Pancreas (tissue), 10 donors: ENCODE measurements at regions not wholly inside any gene's neighbourhood (a gene's known extent, or its start where the extent isn't known, plus 50 kb on each side); places are given as distances from the start of the nearest gene placed in this dataset.

Experiments used
- ATAC-seq, 4 donors: fragments of 200-7000 bp; cut with Tn5 transposase; one replicate each; pipeline versions ENCODE4 v1.8.0 to v1.9.1; 2020; ENCODE audit warnings: mild to moderate bottlenecking in 4 of 4, moderate library complexity in 4 of 4
- DNase-seq, 6 donors: peaks; one replicate each; pipeline ENCODE4 v3.0.0-alpha.2; 2020
- FAIRE-seq: peaks from 2 replicates; lab custom pipeline; 2012; peaks lifted over from hg19 to GRCh38; lab: Jason Lieb, UNC
- H3K27ac ChIP-seq, 4 donors: fragments of 200-600 bp; sonication (generic); 1 replicate in 3 of 4; 2 replicates in 1 of 4; pipeline versions ENCODE4 v1.5.0 to v1.8.0; 2020
- H3K27me3 ChIP-seq, 4 donors: fragments of 200-600 bp; one replicate each; pipeline ENCODE4 v1.8.0; 2021
- H3K36me3 ChIP-seq, 3 donors: fragments of 200-600 bp; sonication (generic) in 1 of 3; one replicate each; pipeline versions ENCODE4 v1.5.0 to v1.8.0; 2020 to 2021
- H3K4me1 ChIP-seq, 3 donors: fragments of 200-600 bp; one replicate each; pipeline ENCODE4 v1.8.0; 2021
- H3K4me3 ChIP-seq, 4 donors: fragments of 200-600 bp; sonication (generic) in 2 of 4; one replicate each; pipeline versions ENCODE4 v1.5.0 to v1.8.0; 2020 to 2021
- H3K9me3 ChIP-seq, 4 donors: fragments of 200-600 bp; one replicate each; pipeline ENCODE4 v1.8.0; 2021
- WGBS, 2 donors: extraction: QIAGEN DNeasy Blood & Tissue Kit; methylation state at CpG; one replicate each; pipeline ENCODE4 v1.1.7; 2013; 5-methylcytosine and 5-hydroxymethylcytosine counted together
- intact Hi-C, 3 donors: fragments of 100-400 bp; cut with DNase I; formaldehyde crosslinking; loops; one replicate each; pipeline versions ENCODE4 v1.11.1 to v1.14.2; 2022
- TF ChIP-seq, protein P1 (sequence below), 4 donors: fragments of 200-600 bp; sonication (generic) in 3 of 4; IDR thresholded peaks; one replicate each; pipeline versions ENCODE4 v1.5.0 to v1.8.0; 2021; ENCODE audit warnings: antibody characterized with exemption in 4 of 4
- donor health status: healthy with polysubstance abuse.
- donor health status: DM: no; HTN: no; CAD: no; lungs with moderate emphysema.
- donor health status: DM: no; HTN: no; CAD: no.
- donor health status: control.
- donor health status: control.
- donor health status: Bipolar disorder and iron deficiency.
- donor health status: DM: yes; HTN: yes; CAD: no.
- donor health status: DM: no; HTN: no; CAD: no.
- donor health status: DM: no; HTN: no; CAD: no.
- donor health status: DM: yes; HTN: yes; CAD: no.

- Histone ChIP-seq H3K9me3 (no peaks in the 10 kb centered on the region), H3K27me3 (no peaks in the 10 kb centered on the region), H3K27ac (no peak overlapping the region), H3K4me1 (no peaks in the 10 kb centered on the region), H3K4me3 (no peak overlapping the region), H3K36me3 (no peaks in the 10 kb centered on the region)
- ATAC-seq, result no peak
- DNase-seq, result no peak
- intact Hi-C loops, result no loop called here
- TF ChIP-seq, protein P1, sequence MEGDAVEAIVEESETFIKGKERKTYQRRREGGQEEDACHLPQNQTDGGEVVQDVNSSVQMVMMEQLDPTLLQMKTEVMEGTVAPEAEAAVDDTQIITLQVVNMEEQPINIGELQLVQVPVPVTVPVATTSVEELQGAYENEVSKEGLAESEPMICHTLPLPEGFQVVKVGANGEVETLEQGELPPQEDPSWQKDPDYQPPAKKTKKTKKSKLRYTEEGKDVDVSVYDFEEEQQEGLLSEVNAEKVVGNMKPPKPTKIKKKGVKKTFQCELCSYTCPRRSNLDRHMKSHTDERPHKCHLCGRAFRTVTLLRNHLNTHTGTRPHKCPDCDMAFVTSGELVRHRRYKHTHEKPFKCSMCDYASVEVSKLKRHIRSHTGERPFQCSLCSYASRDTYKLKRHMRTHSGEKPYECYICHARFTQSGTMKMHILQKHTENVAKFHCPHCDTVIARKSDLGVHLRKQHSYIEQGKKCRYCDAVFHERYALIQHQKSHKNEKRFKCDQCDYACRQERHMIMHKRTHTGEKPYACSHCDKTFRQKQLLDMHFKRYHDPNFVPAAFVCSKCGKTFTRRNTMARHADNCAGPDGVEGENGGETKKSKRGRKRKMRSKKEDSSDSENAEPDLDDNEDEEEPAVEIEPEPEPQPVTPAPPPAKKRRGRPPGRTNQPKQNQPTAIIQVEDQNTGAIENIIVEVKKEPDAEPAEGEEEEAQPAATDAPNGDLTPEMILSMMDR (IDR thresholded peaks at IDR 0.05), result no peak
- FAIRE-seq, result no peak
- WGBS, 2 donors, result 31 to 44% methylated on average over 2 of the region's 2 CpGs
Measured at GRCh38 chr4:35730414-35730813, 513.9 kb downstream of the ARAP2 start.

DNA sequence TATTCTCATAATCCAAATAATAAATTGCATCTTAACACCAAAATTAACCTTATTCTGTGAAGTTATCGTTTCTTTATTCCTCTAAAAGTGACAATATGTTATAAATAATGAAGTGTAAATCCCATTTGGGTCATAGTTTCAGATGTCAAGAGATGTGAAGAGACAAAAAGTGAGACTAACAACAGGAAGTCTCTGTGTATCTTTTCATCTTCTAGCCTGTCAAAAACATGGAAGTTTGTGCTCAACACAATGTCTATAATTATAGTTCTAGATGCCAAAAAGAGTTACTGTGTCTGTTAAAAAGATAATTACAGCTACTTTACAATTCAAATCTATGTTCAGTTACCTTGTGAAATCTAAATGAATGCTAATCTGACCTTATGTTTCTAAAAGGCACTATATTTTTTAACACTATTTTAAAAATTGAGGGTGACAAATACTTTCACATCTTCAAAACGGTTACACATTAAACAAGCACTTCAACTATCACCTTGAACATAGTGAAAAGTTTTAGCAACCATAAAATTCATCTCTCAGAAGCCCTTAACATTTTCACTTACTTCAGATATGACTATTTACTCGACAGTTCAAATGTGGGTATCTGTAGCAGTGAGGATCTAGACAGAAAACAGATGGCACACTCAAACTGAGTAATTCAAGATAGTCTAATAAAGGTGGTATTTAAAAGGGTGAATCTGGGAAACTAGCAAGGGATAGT, 509.8 kb downstream of the ARAP2 start:
- no peaks in the 10 kb centered on the region for H3K36me3 ChIP-seq
- 40 to 48% methylated on average over 3 of the region's 3 CpGs for WGBS, 2 donors
- no peak overlapping the region for H3K27ac ChIP-seq
- ATAC-seq (no peak), DNase-seq (no peak), FAIRE-seq (no peak)
- intact Hi-C loops, result no loop called here
- TF ChIP-seq, protein P1 (IDR thresholded peaks at IDR 0.05), result no peak
- no peaks in the 10 kb centered on the region for H3K4me1 ChIP-seq
- no peak overlapping the region for H3K4me3 ChIP-seq
- H3K27me3 ChIP-seq, result no peaks in the 10 kb centered on the region
- no peaks in the 10 kb centered on the region for H3K9me3 ChIP-seq

GRCh38 chr4:35739308-35739707, 505.0 kb downstream of the ARAP2 start:
- 32 to 45% methylated on average over 3 of the region's 3 CpGs for WGBS, 2 donors
- H3K9me3 ChIP-seq, result no peaks in the 10 kb centered on the region
- no peaks in the 10 kb centered on the region for H3K27me3 ChIP-seq
- H3K4me3 ChIP-seq, result no peak overlapping the region
- H3K4me1 ChIP-seq, result no peaks in the 10 kb centered on the region
- TF ChIP-seq, protein P1 (IDR thresholded peaks at IDR 0.05), result no peak
- no peaks in the 10 kb centered on the region for H3K36me3 ChIP-seq
- no peak overlapping the region for H3K27ac ChIP-seq
- ATAC-seq (no peak), FAIRE-seq (no peak), DNase-seq (no peak)
- intact Hi-C loops, result no loop called here

- no peaks in the 10 kb centered on the region for H3K36me3 ChIP-seq
- TF ChIP-seq, protein P1 (IDR thresholded peaks at IDR 0.05), result no peak
- H3K9me3 ChIP-seq, result no peaks in the 10 kb centered on the region
- no peak overlapping the region for H3K4me3 ChIP-seq
- H3K4me1 ChIP-seq, result no peaks in the 10 kb centered on the region
- no peaks in the 10 kb centered on the region for H3K27me3 ChIP-seq
- ATAC-seq (no peak), DNase-seq (no peak), FAIRE-seq (no peak)
- no peak overlapping the region for H3K27ac ChIP-seq
- intact Hi-C loops, result no loop called here
Measured at GRCh38 chr4:35754047-35754446, 490.3 kb downstream of the ARAP2 start.

DNA sequence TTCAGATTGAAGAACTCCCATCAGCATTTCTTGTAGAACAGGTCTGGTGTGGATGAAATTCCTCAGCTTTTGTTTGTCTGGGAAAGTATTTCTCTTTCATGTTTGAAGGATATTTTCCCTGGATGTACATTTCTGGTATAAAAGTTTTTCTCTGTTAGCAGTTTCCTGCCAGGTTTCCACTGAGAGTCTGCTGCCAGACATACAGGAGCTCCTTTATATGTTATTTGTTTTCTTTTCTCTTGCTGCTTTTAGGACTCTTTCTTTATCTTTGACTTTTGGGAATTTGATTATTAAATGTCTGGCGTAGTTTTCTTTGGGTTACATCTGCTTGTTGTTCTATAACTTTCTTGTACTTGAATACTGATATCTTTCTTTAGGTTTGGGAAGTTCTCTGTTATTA, 486.5 kb downstream of the ARAP2 start:
- FAIRE-seq, result no peak
- Histone ChIP-seq H3K9me3 (no peaks in the 10 kb centered on the region), H3K27me3 (no peaks in the 10 kb centered on the region), H3K27ac (no peak overlapping the region), H3K4me1 (no peaks in the 10 kb centered on the region), H3K4me3 (no peak overlapping the region), H3K36me3 (no peaks in the 10 kb centered on the region)
- DNase-seq, result no peak
- TF ChIP-seq, protein P1 (IDR thresholded peaks at IDR 0.05), result no peak
- intact Hi-C loops, result no loop called here
- no peak for ATAC-seq
- WGBS, 2 donors, result 38 to 65% methylated on average over 1 of the region's 1 CpG
